ENCODE measurements at regions not wholly inside any gene's neighbourhood (a gene's known extent, or its start where the extent isn't known, plus 50 kb on each side); places are given as distances from the start of the nearest gene placed in this dataset.
"Not testable (repeated sequence)": the region's sequence is repeated elsewhere in the genome, so short reads cannot be mapped to it uniquely, and the experiment has no call there.

DNA sequence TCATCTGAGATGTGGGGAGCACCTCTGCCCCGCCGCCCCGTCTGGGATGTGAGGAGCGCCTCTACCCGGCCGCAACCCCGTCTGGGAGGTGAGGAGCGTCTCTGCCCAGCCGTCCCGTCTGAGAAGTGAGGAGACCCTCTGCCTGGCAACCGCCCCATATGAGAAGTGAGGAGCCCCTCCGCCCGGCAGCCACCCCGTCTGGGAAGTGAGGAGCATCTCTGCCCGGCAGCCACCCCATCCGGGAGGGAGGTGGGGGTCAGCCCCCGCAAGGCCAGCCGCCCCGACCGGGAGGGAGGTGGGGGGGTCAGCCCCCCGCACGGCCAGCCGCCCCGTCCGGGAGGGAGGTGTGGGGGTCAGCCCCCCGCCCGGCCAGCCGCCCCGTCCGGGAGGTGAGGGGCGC, 89.9 kb downstream of the PHLDA1 start:
- DNase-seq: not testable (repeated sequence)

DNA sequence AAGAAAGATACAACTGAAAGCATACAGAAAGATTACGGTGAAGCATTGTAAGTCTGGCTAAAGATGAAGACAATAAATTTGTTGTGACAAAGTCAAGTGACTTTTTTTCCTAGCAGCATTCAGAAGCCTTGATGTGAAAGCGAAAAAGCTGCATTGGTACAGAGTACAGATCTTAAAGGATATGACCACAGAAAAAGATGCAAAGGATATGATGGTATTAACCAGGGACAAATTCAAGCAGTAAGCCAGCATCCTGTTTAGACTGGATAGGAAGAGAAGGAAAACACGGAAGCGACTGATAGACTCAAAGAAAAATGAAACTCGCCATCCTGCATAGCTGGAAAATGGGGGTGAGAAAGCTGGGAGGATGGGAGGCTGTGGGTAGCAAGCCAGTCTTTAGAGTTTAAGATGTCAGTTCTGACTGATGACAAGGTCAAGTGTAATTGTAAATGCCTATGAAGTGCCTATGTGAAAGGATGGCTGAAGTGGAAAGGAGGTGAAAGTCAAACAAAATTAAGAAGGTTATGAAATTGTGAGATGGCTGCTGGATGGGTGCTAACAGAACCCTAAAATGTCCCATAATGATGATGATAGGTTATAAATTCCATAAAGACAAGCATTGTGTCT, 92.4 kb downstream of the PHLDA1 start:
- DNase-seq: no peak

DNA sequence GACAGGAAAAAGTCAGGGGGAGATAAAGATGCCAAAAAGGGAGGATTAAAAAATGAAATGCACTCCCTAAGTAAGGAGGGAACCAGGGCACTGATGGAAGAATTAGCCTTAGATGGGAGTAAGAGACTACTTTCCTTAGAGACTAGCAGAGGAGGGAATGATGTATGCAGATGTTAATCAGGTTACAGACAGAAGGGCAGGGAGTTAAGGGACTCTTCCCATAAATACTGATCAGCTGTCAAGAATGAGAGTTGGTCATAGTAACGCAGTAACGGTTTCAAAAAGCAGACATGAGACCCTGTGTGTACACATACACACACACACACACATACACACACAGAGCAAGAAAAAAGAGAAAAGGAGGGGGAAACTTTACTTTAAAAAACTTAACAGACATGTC, 93.4 kb downstream of the PHLDA1 start:
- DNase-seq: no peak

DNA sequence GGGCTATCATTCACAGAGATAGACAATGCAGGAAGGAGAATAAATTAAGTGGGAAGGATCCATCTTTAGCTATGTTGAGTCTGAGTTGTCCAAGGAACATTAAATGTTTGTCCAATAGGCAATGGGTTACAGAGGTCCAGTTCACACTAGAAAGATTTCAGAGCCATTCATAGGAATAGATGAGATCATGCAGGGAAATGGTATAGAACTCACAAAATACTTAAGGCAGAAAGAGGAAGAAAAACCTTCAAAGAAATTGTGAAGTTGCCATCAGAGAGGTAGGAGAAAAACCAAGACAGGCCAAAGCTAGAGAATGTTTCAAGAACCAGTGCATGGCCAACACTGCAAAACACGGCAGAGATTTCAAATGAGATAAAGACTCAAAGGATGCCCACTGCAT, 94.1 kb downstream of the PHLDA1 start:
- no peak for DNase-seq

DNA sequence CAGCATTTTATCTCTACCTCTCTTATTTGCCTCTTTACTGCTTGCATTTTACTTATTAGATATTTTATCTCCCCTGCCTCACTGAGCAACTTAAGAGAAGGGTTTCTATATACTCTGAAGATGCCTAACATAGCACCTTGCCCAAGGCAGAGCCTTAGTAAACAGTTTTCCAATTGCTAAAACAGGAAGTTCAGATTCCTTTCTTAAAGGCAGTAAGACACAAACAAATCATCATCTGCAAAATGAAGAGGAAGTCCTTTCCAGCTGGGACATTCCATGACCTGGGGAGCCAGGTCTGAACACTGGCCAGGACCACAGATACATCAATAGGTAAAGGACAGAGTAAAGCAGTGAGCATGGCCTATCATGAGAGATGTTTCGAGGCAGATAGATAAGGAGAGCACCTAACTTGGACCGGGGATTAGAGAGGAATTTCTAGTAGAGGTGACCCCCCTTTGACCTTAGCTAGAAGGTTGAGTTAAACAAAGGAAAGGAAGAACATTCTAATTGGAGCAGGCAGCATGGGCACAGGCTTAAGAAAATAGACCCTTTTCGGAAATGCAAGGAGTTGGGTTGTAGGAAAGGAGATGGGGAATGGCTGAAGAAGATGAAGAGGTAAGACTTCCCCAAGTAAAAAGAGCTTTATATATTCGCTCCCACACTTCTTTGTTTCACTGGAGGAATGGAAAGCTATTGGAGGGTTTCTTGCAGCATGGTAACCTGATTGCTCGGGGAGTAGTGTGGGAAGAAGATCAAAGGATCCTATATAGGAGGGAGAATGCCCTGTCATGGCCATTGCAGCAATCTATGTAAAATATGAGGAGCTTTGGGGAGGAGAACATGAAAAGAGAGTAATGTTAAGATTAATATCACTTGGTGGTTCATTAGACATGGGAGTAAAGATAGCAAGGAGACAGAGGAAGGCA, 94.8 kb downstream of the PHLDA1 start:
- DNase-seq: no peak

DNA sequence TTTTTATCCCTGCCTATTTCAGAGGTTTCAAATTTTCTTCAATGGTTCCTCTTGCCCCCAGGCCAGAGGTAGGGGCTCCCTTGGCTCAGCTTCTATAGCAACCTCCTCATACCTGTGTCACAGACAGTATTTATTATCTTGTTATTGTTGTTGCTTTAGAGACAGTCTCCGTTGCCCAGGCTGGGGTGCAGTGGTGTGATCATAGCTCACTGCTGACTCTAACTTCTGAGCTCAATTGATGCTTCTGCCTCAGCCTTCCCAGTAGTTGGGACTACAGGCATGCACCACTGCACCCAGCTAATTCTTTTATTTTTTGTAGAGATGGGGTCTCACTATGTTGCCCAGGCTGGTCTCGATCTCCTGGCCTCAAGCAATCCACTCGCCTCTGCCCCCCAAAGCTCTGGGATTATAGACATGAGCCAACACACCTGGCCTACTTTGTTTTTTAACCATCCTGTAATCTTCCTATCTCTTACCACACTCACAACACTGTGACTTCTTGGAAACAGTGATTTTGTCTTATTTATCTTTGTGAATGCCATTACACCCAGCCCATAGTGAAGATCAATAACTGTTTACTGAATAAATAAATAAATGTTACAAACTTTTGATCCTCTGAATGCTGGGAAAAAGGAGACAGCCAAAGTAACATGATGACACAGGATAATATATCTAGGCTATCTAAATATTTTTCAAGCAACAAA, 95.9 kb downstream of the PHLDA1 start:
- DNase-seq: no peak

DNA sequence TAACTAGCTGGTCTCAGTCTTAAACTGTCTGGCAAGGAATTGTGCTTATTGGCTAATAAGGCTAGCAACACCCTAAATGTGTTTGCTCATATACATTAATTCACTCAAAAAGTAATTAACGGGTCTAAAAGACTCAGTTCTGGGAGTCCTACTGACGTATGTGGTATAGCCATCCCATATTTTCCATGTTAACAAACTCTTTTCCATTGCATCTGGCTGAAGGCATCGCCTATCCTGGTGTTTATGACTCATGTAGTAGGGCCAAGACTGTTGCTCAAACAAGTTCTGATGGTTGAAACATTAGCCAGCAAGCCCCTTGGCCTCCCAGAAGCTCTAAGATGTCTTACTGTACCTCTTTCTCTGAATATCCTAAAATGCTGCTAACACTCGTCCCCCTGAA, 98.5 kb downstream of the PHLDA1 start:
- no peak for DNase-seq

DNA sequence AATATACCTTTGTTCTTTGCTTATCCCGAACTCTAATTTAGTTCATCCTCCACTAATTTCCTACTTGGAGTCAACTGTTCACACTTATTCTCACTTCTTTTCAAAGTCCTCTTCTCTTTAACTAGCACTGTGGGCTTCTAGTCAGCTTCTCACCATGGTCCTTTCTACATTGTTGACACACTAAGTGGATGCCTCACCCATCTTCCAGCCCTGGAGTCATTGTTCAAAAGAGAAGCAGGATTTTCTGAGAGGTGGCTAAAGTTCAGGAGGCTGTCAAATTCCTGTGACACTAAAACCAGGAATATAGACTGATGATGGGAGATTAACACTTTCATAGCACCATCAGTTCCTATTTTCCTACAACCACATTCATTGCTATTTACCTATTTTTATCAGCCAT, 99.3 kb downstream of the PHLDA1 start:
- DNase-seq: no peak

DNA sequence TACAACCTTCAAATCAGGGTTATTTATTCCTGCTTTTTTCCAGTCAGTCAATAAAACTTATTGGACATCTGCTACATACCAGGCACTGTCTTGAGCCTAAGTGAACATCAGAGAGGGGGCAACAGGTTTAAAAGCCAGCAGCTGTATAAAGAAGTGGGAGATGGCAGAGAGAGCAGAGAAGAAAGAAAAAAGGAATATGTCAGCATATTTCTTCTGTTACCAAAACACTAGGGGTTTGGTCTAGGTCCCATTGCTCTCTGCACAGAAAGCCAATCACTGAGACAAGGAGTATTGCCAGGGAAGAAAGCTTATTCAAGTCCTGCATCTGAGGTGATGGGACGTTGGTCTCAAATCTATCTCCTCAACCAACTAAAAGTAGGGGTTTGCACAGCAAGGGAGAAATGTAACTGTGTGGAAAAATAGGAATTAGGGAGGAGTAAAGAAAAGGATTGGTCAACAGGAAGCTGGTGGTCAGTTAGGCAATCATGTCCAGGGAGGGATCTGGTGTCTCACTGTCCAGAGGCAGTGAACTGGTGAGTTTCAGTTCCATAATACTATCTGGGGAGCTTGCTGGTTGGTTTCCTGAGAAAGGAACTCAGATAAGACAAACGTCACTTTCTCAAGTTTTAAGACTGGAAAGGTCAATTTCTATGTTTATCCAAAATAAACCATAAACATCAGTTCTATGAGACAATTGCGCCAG, 107.5 kb downstream of the PHLDA1 start:
- DNase-seq: no peak

DNA sequence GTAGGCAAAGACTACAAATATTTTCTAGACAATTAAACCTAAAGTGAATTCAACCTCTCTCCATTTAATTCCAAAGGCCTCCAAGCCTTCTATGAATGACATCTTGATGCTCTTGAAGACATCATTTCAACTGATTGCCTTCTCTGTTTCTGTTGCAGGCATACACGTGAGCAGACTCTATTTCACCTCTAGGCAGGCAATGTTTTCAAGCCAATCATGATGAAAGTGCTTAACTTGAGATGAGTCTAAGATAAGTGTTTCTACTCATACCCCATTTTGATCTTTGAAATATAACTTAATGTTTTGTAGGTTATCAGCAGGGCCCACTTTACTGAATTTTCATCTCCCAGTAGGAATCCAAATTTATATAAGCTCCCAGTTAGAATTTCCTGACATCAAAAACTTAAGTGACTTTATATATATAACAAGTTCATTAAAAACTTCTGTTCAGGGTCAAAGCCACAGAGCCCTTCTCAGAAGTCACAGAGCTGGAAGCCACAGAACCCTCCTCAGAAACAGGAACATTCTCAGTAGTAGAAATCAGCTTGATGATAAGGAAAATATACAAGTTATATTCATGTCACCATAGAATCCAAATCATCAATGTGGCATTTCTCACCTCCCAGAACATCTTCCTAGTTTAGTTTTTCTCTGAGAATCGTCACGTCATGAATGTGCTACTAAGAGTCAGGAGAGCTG, 108.5 kb downstream of the PHLDA1 start:
- DNase-seq: no peak

DNA sequence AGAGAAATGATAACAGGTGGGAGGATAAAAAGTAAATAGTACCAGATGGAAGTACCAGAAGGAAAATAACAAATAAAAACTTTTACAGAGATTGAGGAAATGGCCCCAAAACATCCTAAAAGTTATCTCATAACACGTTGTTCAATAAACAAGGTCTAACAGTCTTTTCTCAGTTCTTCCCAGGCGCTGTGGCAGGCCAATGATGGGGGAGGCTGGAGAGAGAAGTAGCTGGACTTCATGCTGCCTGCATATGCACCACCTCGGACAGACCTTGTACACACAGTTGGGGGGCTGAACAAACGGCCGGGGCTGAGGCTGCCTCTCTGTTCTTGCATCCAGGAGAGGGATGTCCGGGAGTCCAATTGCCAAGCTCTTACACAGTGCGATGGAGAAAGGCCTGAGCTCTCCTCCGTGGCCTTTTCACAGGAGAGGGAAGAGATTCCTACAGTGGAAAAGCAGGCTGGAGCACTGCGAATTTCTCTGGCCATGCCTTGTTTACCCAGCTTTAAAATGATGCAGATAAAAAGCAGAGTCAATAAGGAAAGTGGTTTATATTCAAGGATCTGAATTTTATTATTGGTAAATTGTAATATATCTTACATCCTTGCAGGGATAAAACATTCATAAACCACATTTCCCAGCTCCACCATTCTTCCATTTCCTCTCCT, 109.8 kb downstream of the PHLDA1 start:
- DNase-seq: no peak

DNA sequence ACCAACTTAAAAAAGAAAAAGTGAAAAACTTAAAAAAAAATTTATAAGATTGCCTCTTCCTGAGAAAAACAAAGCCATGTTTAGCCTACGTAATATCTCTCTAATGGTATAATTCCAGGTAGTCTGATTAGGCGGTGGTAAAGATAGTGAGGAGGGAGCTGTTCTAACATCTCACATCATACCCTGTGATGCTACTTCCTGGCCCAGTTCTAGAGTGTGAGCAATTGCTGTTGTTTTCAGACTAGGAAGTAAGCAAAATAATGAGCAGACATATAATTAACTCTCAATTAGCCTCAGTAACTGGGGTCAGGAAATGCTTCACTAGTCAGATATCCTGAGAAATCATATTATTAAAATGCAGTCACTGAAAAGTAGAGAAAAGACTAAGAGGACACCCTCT, 113.9 kb downstream of the PHLDA1 start:
- no peak for DNase-seq

DNA sequence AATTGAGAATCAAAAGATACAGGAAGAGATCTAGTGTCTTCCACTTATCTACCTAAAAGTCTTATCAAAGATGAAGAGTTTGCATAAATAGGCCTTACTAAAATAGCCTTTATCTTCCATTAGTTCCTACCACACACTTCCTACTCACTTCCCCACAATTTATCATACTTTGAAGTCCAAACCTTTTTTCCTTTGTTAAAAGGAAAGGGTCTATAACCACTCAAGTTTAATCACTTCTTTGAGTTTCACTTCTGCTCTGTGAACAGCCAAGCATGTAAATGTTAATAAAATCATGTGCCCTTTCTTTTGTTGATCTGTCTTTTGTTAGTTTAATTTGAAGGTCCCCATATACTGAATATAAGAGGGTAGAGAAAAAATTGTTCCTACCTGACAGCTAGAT, 114.5 kb downstream of the PHLDA1 start:
- DNase-seq: no peak

DNA sequence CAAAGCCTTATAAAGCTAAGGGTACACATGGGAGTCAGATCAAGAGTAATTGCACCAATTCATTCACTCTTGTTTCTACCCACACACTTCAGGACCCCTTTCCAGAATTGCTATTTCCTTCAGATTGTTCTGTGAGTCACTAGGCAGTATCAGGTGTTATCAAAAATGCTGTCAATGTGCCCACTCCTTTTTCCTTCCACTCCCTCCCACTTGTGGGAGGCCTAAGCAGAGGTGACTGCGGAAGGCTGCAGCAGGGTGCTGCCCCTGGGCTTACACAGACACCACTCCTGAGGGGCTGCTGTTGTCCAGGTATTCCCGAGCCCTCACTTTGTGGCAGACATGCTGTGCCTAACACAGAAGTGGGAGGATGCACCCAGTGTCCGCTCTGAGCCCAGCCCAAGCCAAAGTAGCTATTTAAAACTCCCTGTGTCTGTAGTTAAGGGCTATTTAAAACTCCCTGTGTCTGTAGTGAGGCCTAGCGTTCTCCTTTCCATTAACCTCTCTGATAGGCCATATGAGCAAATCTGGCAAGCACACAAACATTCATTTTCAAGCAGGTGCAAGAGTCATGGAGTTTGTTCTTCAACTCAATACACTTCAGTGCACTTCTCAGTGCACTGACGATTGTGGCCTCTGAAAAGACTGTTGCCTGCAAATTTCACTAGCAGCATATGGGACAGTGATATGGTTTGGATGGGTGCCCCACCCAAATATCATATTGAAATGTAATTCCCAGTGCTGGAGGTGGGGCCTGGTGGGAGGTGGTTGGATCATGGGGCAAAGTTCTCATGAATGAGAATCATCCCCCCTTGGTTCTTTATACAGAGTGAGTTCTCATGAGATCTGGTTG, 117.8 kb downstream of the PHLDA1 start:
- DNase-seq: peak; percentile 18

DNA sequence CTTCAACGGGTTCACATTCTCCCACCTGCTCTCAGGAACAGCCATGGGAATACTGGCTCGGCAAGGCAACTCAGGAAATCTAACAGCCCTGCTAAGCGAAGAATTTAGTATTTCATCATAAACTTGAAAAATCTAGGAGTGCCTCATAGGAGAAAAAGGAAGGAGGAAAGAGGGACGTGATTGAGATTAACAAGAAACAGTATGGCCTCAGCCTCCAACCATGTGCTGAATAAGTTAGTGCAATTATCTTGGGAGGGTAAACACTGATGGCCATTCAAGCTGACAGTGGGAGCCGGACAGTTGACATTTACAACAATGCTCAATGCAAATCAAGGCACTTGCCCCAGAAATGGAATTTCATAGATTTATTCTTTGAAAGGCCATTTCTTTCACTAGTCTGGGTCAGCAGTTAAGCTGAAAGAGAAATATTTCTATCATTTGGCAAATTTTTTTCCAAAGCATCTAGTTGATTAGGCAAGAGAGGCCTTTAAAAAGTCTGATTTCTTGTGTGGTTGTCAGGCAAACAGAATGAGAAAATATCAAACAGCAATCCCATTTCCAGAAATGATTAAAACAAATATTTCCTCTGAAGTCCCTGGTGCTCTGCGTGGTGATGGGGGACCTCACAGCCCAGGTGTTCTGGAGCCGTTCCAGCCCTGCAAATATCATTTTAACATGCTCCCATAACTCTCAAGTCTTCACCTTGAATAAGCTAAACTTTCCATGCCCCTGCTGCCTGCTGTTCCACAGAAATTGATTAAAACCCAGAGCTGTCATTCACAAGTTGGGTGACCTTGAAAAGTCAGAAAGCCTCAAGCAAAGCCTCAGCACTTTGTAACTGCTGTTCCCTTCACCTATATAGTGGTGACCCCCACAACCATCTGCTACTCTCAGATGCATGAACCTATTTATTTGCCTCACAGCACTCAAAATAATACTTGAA, 121.6 kb downstream of the PHLDA1 start:
- no peak for DNase-seq

DNA sequence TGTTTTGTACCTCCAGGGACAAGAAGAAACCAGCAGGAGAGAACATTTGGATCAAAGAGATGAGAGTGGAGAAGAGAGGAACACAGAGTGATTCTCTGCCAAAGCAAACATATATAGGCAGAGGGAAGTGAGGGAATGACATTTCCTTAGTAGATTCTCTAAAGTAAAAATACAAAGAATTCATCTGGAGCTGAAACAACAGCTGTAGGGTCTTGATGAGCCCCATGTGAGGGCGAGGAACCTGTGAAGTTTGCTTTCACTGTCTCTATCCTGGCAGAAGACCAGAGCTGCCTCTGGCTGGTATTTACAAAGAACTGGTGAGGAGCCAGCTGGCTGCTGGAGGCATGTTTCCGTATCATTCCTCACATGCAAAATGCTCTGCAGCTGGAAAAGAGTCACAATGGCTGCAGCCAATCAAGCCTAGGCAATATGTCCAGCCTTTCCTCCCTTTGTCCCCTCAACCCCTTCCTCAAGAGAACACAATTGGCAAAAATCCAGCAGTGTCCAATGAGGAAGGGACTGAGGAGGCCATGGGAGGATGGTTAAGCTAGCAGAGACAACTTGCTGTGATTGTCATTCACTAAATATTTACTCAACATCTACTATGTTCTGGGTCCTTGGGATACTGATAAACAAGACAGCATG, 122.5 kb downstream of the PHLDA1 start:
- DNase-seq: no peak

DNA sequence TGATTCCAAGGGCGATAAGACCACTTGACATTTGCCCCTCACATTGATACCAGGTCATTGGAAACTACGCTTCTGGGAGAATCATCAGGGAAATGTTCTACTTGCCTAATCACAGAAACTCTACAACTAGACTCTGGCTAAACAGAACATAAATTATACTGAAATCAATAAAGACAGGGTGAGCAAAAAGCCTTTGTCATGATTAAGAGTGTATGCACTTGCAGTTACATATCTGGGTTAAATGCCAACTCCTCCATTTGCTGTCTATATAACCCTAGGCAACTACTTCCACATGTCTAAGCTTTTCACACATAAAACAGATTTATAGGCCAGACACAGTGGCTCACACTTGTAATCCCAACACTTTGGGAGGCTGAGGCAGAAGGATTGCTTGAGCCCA, 125.7 kb downstream of the PHLDA1 start:
- DNase-seq: no peak

DNA sequence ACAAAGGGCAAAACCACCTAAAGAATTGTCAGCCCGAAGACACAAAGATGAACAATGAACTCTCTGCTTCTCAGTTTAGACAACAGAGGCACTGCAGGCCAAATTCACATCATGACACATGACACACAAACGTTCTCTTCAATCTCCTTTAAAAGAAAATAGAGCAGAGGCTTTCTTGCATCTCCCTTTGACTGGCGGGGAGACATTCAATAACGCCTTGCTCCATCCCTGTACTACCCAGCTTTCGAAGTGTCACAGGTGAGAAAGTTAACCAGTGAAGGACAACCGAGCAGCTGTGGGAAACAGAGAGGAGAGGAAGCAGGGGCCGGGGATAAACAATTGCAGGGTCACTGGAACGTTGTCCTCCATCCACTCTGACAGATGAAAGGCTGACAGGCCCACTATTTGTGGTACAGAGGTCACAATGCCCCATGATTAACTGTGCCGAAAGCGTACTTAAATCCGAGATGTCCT, 130.8 kb downstream of the PHLDA1 start:
- DNase-seq: no peak

DNA sequence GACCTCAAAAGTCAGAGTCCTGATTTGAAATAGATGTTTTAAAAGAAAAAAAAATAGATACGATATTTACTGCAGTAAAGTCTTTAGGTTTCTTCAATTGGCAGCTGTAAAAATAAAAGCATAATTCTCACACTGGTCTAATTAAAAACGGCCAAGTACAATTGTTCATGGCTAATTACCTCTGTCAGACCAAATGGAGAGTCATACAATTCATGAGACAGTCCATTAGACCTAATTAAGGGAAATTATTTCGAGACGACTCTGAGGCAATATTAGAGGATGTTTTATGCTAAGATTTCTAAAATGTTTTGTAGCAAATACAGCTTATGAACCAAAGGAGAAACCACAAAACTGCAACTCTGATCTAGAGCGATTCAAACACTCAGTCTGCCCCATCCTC, 131.3 kb downstream of the PHLDA1 start:
- DNase-seq: no peak
